ENCODE measurements at regions not wholly inside any gene's neighbourhood (a gene's known extent, or its start where the extent isn't known, plus 50 kb on each side); places are given as distances from the start of the nearest gene placed in this dataset.

DNA sequence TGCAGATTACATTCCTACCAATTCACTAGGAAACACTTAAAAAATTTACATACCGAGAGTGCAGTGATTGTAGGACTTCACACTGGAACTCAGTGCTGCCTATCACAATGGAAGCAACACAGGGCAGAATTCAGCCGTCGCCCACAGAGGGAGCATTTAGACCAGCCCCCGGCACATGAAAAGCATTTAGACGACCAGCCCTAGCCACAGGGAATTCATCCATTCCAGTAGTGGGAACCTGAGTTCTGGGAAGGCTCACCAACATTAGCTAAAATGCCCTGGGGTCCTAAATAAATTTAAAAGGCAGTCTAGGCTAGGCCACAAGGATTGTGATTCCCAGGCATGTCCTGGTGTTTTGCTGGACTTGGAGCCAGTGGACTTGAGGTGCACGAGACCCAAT is 155.2 kb downstream of the LIG4 start:
- TF ChIP-seq, protein P1, sequence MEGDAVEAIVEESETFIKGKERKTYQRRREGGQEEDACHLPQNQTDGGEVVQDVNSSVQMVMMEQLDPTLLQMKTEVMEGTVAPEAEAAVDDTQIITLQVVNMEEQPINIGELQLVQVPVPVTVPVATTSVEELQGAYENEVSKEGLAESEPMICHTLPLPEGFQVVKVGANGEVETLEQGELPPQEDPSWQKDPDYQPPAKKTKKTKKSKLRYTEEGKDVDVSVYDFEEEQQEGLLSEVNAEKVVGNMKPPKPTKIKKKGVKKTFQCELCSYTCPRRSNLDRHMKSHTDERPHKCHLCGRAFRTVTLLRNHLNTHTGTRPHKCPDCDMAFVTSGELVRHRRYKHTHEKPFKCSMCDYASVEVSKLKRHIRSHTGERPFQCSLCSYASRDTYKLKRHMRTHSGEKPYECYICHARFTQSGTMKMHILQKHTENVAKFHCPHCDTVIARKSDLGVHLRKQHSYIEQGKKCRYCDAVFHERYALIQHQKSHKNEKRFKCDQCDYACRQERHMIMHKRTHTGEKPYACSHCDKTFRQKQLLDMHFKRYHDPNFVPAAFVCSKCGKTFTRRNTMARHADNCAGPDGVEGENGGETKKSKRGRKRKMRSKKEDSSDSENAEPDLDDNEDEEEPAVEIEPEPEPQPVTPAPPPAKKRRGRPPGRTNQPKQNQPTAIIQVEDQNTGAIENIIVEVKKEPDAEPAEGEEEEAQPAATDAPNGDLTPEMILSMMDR (IDR thresholded peaks at IDR 0.05; ENCODE audit: insufficient read depth, low read length, poor library complexity, severe bottlenecking): no peak
- TF ChIP-seq EZH2phosphoT487 (conservative IDR thresholded peaks at IDR 0.05; ENCODE audit: low read length): no peak

Data from SU-DHL-6 (cell line).